ELR (cell line): ENCODE measurements at regions not wholly inside any gene's neighbourhood (a gene's known extent, or its start where the extent isn't known, plus 50 kb on each side); places are given as distances from the start of the nearest gene placed in this dataset.

ENCODE experiments used
- DNase-seq: peaks from one replicate; pipeline ENCODE4 v3.0.0-alpha.2; 2015; ENCODE audit warnings: low read depth

DNA sequence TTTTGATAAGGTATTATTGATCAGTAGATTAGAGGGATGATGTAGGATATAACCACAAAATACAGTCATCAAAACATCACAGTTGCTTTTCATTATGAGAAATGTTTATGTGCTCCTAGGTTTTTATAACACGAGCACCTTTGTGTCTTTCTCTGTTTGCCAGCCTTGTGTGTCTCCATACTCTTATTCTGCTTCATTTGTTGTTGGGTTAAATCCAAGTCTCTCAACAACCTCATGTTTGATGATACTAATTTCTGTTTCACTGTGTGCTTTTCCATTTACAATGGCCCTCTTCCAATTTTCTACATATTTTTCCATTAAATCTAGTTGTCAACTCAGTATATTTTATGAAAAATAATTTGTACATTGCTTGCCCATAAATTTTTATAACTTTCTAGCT is 107.7 kb upstream of the POU2AF2 start:
- no peak for DNase-seq

DNA sequence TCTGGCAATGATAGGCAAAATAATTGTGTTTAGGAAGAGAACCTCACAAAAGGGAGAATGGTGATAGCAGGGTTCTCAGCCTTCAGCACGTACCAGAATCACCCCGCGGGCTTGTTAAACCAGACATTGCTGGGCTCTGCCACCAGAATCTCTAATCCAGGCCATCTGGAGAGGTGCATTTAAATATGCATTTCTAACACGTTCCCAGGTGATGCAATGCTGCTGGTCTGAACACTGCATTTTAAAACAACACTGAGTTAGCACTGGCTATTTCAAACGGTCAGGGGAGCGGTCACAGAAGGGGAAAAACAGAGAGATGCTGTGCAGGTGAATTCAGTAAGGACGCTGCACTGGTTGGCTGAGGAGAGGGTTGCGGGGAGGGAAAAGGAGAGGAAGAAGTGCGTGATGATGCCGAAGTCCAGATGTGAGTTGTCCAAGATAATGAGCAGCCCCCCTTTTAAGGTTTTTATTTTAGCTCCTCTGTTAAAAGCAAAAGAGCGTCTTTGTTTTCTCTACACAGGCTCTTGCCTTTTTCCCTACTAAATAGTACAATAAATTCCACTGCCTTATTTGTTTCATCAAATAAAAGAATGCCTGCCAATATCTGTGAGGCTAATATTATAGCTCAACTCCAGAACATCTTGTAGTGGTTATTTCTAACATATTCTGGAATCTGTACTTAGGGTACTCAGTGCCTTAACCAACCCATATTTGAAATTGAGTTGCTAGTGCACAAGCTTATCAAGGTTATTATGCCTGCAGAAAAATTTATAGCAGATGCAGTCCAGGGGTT is 109.6 kb upstream of the POU2AF2 start:
- no peak for DNase-seq

DNA sequence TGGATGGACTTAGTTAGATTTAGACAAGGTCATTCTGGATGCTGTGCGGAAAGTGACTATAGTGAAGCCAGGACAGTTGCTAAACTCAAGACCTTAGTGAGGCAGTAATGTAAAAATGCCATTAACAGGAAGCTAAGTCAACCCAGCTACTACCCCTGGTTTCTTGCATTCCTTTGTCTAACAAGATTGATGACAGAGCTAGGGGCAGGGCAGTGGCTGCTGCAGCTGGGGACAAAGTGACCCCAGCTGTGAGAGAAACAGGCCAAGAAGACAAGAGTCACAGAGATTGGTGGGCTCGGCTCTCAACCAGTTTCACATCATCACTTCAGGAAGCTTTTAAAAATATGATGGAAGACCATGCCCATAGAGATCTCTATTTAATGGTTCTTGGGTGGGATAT is 110.4 kb upstream of the POU2AF2 start:
- DNase-seq = no peak

DNA sequence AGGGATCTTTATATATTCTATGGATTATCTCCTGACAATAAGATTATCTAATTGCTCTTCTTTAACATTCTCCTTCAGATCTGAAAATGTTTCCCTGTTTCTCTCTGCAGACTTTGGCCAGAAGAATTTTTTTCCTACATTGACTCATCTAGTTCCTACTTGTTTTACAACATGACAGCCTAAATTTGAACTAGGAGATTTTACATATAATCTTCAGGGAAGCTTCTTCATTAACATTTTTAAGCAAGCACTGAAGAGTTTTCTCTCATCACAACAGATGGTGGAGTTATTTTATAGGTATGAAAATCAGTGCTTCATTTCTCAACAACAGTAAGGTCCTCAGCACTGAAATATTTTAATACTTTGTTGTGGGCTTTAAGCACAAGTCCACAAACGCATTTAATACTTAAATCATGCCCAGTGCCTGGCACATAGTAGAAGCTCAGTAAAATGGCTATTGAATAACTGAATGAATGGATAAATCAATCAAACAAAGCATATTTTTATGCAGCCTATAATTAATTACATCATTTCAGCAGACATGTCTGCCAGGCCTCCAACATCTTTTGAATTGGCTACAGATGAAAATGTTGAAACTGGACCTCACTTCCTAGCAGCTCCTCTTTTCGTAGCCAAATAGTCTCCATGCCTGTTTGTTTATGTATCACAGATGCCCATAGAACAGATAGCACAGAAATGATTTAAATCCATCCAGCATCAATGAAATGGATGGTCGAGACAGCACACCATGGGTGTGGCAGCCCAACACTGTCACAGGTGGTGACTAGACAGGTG is 117.3 kb upstream of the POU2AF2 start:
- no peak for DNase-seq

DNA sequence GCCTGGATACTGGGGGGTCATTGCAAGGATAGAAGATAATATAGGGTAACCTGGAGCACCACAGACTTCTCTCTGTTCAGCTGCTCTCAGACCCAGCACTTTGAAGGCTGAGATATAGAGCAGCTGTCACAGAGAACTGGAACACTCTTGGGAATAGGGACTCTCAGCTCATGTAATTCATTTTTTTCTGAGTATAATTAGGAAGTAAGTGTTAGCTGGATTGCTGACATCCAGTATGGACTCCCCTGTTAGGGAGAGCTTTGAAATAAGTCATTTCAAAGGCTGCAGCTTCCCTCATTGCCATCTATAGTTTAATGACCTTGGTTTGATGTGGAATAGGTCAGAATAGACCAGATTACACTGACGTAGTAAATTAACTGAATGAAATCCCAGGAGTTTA is 120.8 kb upstream of the POU2AF2 start:
- DNase-seq = no peak

DNA sequence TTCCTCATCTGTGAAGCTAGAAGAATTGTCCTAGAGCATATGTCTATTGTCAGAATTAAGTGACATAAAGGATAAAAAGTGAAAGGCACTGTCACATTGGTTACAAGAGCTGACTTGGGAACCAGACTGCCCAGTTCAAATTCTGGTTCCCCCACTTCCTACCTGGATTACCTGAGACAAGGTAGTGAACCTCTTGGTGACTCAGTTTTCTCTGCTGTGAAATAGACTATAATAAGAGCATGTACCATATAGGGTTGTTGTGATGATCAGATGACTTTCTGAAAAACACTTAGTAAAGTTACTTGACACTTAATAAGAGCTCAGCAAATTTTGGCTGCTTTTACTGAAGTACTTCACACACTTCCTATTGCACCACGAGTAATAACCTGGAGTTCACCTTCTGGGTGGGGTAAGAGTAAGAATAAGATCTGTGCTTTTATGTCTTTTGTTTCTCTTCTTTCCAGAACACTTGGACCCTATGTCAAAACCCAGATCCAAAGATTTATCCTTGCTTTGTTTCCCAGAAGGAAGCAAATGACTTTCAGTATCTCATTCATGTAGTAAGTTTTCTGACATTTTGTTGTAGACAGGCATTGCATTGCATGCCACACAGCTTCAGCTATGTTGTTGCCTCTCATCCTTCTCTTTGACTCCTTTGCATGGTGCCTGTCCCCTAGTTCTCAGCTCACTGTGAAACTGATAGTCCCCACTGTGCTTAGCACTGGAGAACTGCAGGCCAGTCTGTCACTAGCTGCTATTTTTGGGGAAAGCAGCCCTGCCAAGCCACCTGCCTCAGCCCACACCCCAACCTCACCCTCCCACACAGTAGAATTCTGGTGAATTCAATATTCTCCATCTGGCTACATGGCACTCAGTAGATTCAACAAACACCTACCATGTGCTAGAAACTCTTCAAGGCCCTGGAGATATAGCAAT is 121.8 kb upstream of the POU2AF2 start:
- DNase-seq = no peak

DNA sequence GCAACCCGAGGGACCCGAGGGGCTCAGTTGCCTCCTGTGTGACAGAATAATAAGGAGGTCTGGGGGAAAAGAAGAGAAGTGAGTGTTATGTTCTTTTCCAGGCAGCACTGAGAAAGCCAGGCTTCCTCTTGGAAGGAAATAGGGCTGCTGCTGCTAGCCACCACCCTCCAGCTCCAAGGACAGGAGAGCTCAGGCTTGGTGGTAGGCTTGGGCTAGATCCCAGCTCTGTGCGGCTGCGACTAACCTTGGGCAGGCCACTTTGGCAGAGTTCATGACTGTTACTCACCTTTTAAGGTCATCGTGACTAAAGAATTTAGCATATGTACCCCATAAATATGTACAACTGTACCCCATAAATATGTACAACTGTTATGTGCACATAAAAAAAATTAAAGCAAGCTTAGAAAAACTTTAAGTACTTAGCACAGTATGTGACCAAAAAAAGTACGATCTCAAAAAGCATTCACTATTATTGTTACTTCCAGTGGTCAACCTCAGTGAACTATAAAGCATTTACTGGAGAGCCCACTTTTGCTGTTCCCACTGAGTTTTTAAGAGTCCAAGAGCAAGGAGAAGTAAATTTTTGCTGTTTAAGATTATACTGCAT is 124.7 kb upstream of the POU2AF2 start:
- no peak for DNase-seq

DNA sequence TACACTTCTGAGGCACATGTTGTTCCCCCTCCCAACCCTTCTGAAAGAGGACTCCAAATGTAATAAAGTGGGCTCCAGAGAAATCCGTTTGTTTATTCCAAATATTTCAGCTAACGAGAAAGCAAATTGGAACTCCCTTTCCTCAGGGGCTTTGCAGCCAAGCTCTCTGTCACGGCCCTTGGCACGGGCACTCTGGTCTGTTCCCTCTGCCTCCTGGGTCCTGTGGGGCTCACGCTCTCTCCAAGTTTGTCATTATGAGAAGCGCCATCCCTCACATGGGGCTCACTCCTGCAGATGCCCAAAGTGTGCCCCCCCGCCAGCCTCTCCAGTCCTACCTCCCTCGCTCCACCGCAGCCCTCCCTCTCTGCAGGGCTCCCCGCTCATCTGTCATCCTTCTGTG is 125.4 kb upstream of the POU2AF2 start:
- DNase-seq = no peak

DNA sequence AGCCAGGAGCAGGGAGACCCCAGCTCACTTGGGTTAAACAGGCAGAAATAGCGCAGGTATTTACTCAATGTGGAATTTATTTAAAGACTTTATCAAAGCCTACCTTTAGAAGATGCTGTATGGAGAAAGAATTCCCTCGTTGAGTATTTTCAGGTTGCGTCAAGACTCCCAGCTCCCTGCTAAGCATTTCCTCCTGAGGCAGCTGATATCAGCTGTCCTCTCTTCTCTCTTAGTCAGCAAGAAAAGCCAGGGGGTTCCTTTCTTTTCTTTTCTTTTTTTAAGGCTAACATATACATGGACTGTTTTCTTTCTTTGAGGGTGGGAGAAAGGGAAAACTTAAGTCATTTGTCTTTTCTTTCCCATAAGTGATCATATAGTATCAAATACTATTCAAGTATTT is 125.8 kb upstream of the POU2AF2 start:
- no peak for DNase-seq

DNA sequence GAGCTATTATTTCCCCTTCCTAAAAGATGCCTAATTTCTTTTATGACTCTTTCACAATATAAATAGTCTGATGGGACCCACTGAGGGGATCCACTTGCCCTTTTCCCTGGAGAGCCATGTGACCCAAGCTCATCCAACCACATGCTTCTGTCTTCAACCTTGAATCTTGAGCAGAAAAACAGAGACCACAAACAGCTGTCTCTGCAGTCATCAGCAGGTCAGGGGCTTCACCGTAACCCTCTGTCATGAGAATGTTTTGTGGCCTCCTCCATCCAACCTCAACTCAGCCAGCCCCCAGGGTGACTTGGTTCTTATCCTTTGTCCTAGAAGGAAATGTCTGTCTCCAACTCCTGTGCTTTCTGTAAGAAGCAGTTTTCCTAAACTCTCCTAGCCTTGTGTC is 129.6 kb upstream of the POU2AF2 start:
- DNase-seq = no peak

DNA sequence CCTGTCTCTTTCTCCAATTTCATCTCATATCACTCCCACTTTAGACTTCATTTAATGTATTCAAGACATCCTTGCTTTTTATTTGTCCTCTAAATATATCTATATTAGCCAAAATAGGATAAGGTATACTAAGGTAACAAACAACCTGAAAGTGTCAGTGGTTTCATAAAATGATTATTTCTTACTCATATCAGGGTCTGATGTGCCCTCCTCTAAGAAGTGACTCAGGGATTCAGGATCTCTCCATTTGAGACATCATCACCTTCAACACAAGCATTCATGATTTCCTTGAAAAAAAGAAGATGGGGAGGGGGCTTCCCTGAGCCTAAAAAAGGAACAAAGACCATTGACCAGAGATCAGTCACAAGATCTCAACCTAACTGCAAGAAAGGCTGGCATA is 131.4 kb upstream of the POU2AF2 start:
- DNase-seq = no peak

DNA sequence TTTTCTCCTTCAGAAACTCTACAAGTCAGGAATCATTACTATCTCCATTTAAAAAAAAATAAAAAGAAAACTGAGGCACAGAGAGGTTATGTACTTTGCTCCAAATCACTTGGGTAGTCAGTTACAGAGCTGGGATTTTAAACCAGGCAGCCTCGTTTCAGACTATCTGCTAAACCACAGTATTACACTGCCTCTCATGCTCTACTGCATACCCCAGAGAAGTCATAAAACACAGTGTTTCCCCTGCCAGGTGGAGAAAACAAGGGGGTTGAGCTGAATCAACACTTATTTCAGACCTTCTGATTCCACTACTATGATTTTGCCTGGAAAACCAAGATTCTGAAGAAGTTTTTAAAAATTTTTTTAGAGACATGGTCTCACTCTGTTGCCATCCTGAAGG is 132.9 kb upstream of the POU2AF2 start:
- DNase-seq = no peak

DNA sequence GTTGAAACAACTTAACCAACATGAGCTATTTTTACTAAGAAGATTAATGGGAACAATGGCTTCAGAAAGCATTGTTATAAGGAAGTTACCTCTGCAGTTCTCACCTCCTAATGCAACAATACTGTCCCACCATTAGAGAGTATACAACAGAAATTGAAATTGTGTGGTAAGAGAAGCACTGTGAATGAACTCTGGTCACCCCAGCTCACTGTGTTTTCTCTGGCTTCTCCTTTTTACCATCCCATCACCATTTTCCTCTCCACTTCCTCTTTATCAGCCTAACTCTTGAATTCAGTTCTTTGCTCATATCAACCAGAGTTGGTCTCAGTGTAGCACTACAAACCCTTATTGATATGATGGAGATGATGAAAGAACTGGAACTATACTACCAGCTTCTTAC is 138.0 kb upstream of the POU2AF2 start:
- no peak for DNase-seq

DNA sequence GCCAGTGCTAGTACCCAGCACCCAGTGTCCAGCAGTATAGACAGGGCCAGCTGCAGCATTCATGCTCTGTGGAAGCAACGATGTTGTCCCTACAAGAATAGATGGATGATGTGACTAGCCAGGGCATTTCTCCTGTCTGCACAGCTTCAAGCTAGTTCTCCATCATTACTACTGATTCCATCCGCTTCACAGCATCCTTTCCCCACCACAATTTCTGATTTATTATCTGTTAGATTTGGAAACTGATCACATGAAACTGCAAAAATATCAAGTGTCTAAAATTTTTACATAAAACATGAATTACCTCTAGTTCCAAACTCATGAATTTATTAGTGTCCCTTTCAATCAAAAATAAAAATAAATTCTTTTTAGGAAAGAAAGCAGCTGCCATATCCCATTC is 138.9 kb upstream of the POU2AF2 start:
- no peak for DNase-seq

DNA sequence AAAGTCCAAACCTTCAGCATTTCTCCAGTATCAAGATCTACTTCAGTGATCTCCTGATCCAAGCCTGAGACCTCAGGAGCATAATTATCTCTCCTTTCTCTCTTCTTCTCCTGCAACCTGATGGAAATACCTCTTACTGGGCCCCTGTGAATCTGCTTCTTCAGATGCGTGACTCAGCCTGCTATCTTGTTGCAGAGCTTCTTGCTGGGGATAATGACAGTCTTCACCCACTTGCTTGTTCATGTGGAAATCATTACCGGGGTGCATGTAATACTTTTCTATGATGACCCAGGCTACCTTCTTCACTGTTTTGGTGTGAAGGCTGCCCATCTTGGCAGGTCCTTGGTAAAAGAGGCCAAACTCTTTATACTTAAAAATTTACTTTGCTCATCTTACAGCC is 140.0 kb upstream of the POU2AF2 start:
- DNase-seq = no peak

DNA sequence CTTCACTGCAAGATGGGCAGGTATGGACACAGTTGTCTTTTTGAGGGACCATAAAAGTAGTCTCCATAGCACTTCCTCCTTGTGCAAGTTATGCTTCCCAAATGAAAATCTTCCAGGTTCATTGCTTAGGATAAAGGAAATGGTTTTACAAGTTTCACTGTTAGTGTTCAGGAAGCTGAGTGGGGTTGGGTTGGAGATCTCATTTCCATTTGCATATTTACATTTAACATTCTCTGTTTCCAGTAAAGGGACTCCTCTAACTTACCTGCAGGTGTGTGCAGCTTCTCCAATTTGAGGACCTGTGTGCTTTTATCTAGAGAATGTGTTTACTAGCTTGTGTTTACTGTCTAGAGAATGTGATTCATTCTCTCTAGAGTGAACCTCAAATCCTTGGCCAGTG is 141.3 kb upstream of the POU2AF2 start:
- no peak for DNase-seq

DNA sequence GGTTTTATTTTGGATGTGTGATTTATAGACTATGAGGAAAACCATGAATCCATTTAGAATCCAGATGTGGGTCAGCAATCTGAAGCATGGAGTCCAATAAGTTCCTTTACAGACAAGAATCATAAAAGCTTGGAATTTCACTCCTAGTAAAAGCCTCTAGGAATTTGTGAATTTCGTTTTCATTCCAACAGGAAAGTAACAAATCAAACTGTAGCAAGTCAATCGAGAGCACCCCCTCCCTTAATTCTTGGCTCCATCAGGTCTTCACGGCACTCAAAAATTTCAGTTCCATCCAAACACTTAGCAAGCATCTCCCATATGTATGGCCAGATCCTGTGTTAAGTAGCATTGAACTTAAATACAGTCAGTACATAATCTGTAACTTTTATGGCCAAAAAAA is 143.6 kb upstream of the POU2AF2 start:
- DNase-seq = no peak

DNA sequence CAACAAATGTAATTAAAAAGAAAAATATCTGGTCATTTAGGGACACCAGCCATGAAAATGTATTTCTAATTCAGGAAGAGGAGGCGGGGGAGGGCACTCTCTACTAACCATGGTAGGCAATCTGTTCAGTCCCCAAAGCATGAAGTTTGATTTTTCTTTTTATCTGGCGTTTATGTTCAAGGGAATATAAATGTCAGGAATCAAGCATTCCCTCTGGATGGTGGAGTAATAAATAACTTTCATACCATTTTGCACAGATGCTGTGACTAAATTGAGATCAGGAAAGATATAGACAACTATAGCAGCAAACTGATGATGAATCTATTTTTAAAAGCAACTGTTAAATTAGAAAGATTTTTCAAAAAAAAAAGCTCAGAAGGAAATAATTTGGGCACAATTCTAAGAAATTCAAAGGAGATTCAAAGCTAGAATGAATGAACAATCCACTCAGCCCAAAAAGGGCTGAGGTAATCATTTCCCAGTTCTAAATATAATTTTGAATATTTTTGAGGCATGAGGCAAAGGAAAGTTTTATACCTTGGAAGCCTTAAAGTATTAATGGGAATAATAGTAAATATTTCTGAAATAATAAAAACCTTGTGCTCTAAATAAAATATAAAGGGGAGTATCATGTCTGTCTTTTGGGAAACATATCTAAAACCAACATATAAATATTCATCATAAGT is 146.4 kb upstream of the POU2AF2 start:
- DNase-seq = no peak

DNA sequence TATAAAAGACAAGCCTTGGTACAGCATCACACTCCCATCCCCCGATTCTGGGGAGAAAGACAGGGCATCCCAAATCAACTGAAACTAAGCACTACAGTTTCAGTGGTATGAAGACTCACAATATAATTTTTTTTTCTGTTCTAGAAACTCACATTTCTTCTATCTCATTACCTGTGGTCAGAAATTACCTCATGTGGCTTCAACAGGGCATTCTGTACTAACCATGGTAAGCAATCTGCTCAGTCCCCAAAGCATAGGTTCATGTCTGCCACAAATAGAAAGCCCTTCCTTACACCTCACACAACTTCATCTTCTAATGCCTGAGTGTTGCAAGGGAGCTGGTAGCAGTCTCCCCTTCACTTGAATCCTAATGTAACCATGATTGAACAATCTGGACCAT is 147.4 kb upstream of the POU2AF2 start:
- DNase-seq = no peak

DNA sequence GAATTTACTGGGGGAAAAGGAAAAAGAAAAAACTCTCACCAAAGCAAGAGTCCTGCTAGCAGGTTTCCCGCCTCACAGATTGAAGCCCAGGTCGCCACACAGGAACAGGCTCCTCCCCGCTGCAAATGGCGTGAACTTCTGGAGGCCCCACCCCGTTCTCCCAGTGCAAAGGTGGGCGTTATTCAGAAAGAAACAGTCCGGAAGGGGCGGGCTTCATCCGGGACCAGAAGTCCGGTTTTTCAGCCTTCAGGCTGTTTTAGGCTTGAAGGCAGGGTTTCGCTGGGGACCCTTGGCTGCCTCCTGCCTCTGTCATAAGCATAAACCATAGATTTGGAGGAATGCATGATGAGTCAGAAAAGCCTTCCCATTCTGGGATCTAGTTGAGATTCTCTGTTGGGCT is 148.3 kb upstream of the POU2AF2 start:
- peak; percentile 45 for DNase-seq

DNA sequence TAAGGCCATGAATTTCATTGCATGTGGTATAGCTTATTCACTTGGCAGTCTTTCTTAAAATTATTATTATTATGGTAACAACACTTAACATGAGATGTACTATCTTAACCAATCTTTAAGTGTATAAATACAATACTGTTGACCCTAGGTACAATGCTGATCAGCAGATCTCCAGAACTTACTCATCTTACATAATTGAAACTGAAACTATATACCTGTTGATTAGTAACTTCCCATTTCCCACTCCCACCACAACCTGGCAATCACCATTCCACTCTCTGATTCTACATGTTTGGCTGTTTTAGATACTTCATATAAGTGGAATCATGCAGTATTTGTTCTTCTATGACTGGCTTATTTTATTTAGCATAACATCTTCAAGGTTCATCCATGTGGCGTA is 150.2 kb upstream of the POU2AF2 start:
- DNase-seq = no peak

DNA sequence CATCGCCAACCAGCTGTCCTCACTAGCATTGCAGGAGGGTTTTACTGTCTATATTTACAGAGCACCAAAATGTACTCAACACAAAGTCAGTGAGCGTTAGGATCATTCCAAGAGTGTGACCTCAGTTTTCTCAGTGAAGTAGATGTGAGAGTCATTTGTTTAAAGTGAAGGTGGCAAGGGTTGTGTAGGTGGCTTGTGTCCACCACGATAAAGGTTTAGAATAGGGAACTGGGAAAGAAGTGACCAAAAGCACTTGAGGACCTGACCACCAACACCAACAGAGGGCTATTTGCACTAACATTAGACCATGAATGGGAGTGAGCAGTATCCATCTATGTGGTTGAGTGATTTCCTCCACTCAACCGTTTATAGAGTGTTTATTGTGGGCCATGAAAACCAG is 152.5 kb upstream of the POU2AF2 start:
- no peak for DNase-seq
